Breast epithelium (tissue), 3 donors: ENCODE measurements at regions not wholly inside any gene's neighbourhood (a gene's known extent, or its start where the extent isn't known, plus 50 kb on each side); places are given as distances from the start of the nearest gene placed in this dataset.

ENCODE experiments used
- CTCF ChIP-seq, 3 donors: fragments of 450-650 bp; IDR thresholded peaks; one replicate each; pipeline ENCODE4 v1.5.1; 2016 to 2017; ENCODE audit warnings: antibody characterized with exemption in 3 of 3, mild to moderate bottlenecking in 3 of 3, moderate library complexity in 3 of 3
- POLR2A ChIP-seq: fragments of 450-650 bp; IDR thresholded peaks from one replicate; pipeline ENCODE4 v1.6.1; 2016; ENCODE audit warnings: antibody characterized with exemption, mild to moderate bottlenecking, moderate library complexity
- POLR2AphosphoS5 ChIP-seq, 3 donors: sonication (generic); formaldehyde crosslinking; IDR thresholded peaks; one replicate each; pipeline ENCODE4 v1.6.1; 2017; ENCODE audit warnings: antibody characterized with exemption in 3 of 3

- TF ChIP-seq CTCF (IDR thresholded peaks at IDR 0.05): no peak
- TF ChIP-seq POLR2AphosphoS5 (IDR thresholded peaks at IDR 0.05): no peak
- no peak for TF ChIP-seq POLR2A
Measured at GRCh38 chr12:91388573-91388972, 206.0 kb upstream of the DCN start.
